CD4-positive, alpha-beta T cell (primary cell): ENCODE measurements at regions not wholly inside any gene's neighbourhood (a gene's known extent, or its start where the extent isn't known, plus 50 kb on each side); places are given as distances from the start of the nearest gene placed in this dataset.

Source experiments
- ATAC-seq: fragments of 200-7000 bp; cut with Tn5 transposase; one replicate; pipeline ENCODE4 v1.10.0; 2022; ENCODE audit warnings: mild to moderate bottlenecking; ENCODE audit not compliant: poor library complexity
- CTCF ChIA-PET: fragments of 350-600 bp; sonication (Branson Sonifier 250); formaldehyde crosslinking; loops from one replicate; lab custom pipeline; 2021; ENCODE audit warnings: antibody characterized with exemption, inconsistent platforms; lab: Charles Lee
- POLR2A ChIA-PET: fragments of 350-600 bp; sonication (Branson Sonifier 250); formaldehyde crosslinking; loops from one replicate; lab custom pipeline; 2021; ENCODE audit warnings: antibody characterized with exemption, inconsistent platforms; lab: Charles Lee
- DNase-seq, 14 experiments: peaks; one replicate each; pipeline ENCODE4 v3.0.0-alpha.2; 2013 to 2020; ENCODE audit warnings: mixed read lengths in 2 of 14
- H3K27ac ChIP-seq, 2 donors: one replicate each; pipeline versions ENCODE4 v1.5.1 to v1.7.0; 2013; ENCODE audit warnings: low read length in 2 of 2, low read depth in 1 of 2, mild to moderate bottlenecking in 1 of 2
- H3K27me3 ChIP-seq, 2 experiments: 1 replicate in 1 of 2; 2 replicates in 1 of 2; pipeline versions ENCODE4 v1.6.1 to v1.7.0; 2013; ENCODE audit warnings: low read length in 2 of 2, control low read depth in 1 of 2, mild to moderate bottlenecking in 1 of 2, moderate library complexity in 1 of 2; ENCODE audit not compliant: insufficient read depth in 2 of 2, control insufficient read depth in 1 of 2
- H3K36me3 ChIP-seq: one replicate; pipeline ENCODE4 v1.6.1; 2013; ENCODE audit warnings: low read length, control low read depth; ENCODE audit not compliant: insufficient read depth
- H3K4me1 ChIP-seq: one replicate; pipeline ENCODE4 v1.6.1; 2013; ENCODE audit warnings: low read length, control low read depth; ENCODE audit not compliant: insufficient read depth
- H3K4me3 ChIP-seq: one replicate; pipeline ENCODE4 v1.5.1; 2013; ENCODE audit warnings: mild to moderate bottlenecking, low read length, moderate library complexity
- H3K9me3 ChIP-seq, 2 experiments: 1 replicate in 1 of 2; 2 replicates in 1 of 2; pipeline versions ENCODE4 v1.6.1 to v1.7.0; 2013; ENCODE audit warnings: low read length in 2 of 2, mild to moderate bottlenecking in 2 of 2, control low read depth in 1 of 2, moderate library complexity in 1 of 2; ENCODE audit not compliant: control insufficient read depth in 1 of 2, insufficient read depth in 1 of 2
- H3K27ac Mint-ChIP-seq: one replicate; pipeline ENCODE4 v1.8.0; 2020; ENCODE audit warnings: mixed read lengths
- H3K27me3 Mint-ChIP-seq: one replicate; pipeline ENCODE4 v1.8.0; 2021; ENCODE audit warnings: mixed read lengths
- H3K36me3 Mint-ChIP-seq: one replicate; pipeline ENCODE4 v1.8.0; 2021; ENCODE audit warnings: low read depth, mixed read lengths
- H3K4me1 Mint-ChIP-seq: one replicate; pipeline ENCODE4 v1.8.0; 2021; ENCODE audit warnings: low read depth, mixed read lengths
- H3K4me3 Mint-ChIP-seq: one replicate; pipeline ENCODE4 v1.8.0; 2020; ENCODE audit warnings: mild to moderate bottlenecking, mixed read lengths
- H3K9me3 Mint-ChIP-seq: one replicate; pipeline ENCODE4 v1.8.0; 2020; ENCODE audit warnings: mixed read lengths
- CTCF ChIP-seq: fragments of 200-600 bp; IDR thresholded peaks from one replicate; pipeline ENCODE4 v1.8.0; 2022; ENCODE audit warnings: antibody characterized with exemption, mild to moderate bottlenecking
- intact Hi-C, 2 experiments: fragments of 100-400 bp; cut with DNase I in 1 of 2; cut with micrococcal nuclease in 1 of 2; formaldehyde crosslinking; loops; one replicate each; pipeline versions ENCODE4 v1.15.1 to v1.9.0; 2023 to 2025; cut with DNase I, micrococcal nuclease

GRCh38 chr2:19649142-19649541, 252.6 kb downstream of the TTC32 start:
- no peaks in the 10 kb centered on the region for H3K9me3 Mint-ChIP-seq
- no peaks in the 10 kb centered on the region for H3K9me3 ChIP-seq
- peaks cover 21% of the 10 kb centered on the region for H3K27me3 Mint-ChIP-seq
- no peak for TF ChIP-seq CTCF
- DNase-seq (no peak), ATAC-seq (no peak)
- H3K4me1 ChIP-seq, result no peaks in the 10 kb centered on the region
- no peak overlapping the region for H3K27ac ChIP-seq
- H3K4me3 Mint-ChIP-seq, result no peak overlapping the region
- ChIA-PET CTCF (no interaction called here), POLR2A (no interaction called here)
- H3K36me3 ChIP-seq, result no peaks in the 10 kb centered on the region
- no peaks in the 10 kb centered on the region for H3K36me3 Mint-ChIP-seq
- H3K27ac Mint-ChIP-seq, result no peak overlapping the region
- H3K4me3 ChIP-seq, result no peak overlapping the region
- H3K4me1 Mint-ChIP-seq, result no peaks in the 10 kb centered on the region
- H3K27me3 ChIP-seq, result no peaks in the 10 kb centered on the region
- intact Hi-C loops, result no loop called here

DNA sequence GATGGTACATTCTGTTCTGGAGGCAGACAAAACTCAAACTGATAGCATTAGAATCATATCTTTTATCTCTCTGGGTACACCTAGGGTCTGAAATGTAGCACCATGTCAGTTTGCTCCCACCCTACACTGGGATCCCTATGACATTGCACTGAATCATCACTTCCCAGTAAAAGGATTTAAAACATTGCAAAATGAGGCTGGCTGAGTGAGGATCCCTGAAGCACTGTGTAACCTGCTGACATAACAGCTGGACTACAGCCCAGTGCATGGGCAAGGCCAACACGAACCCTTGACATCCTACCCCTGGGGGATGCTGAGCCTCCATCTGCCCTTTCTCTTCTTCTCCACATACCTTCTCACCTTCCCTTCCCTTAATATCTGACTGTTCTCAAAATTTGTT, 253.2 kb downstream of the TTC32 start:
- no peaks in the 10 kb centered on the region for H3K36me3 ChIP-seq
- no peak overlapping the region for H3K4me3 ChIP-seq
- no peak for TF ChIP-seq CTCF
- no peaks in the 10 kb centered on the region for H3K9me3 Mint-ChIP-seq
- CTCF ChIA-PET, result no interaction called here
- no peak overlapping the region for H3K27ac ChIP-seq
- no peaks in the 10 kb centered on the region for H3K27me3 ChIP-seq
- no peak overlapping the region for H3K4me3 Mint-ChIP-seq
- DNase-seq, result no peak
- peaks cover 21% of the 10 kb centered on the region for H3K27me3 Mint-ChIP-seq
- intact Hi-C loops, result no loop called here
- H3K4me1 Mint-ChIP-seq, result no peaks in the 10 kb centered on the region
- H3K9me3 ChIP-seq, result no peaks in the 10 kb centered on the region
- POLR2A ChIA-PET, result no interaction called here
- no peak overlapping the region for H3K27ac Mint-ChIP-seq
- H3K36me3 Mint-ChIP-seq, result no peaks in the 10 kb centered on the region
- no peaks in the 10 kb centered on the region for H3K4me1 ChIP-seq
- ATAC-seq, result no peak

DNA sequence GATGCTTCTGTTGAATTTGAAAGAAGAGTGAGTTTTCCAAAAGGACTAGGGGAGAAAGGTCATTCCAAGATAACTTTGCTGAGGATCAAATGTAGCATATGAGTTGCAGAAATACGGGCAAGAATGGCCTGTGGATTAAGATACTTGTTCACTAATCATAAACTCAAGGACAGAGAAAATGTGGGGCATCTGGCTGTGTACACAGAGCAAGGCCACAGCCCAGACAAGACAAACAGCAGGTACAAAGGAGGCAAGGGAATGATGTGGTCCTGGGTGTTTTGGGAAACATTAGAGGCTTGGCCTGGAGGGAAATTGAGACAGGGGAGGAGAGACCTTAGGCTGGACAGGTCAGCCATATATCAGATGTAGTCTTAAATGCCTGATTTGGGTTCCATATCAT, 254.8 kb downstream of the TTC32 start:
- Histone ChIP-seq H3K4me3 (no peak overlapping the region), H3K27ac (no peak overlapping the region), H3K9me3 (no peaks in the 10 kb centered on the region), H3K27me3 (no peaks in the 10 kb centered on the region), H3K4me1 (no peaks in the 10 kb centered on the region), H3K36me3 (no peaks in the 10 kb centered on the region)
- CTCF ChIA-PET, result no interaction called here
- DNase-seq (no peak), ATAC-seq (no peak)
- TF ChIP-seq CTCF, result no peak
- Mint-ChIP-seq H3K9me3 (no peaks in the 10 kb centered on the region), H3K4me3 (no peak overlapping the region), H3K27me3 (peaks cover 14% of the 10 kb centered on the region), H3K36me3 (no peaks in the 10 kb centered on the region), H3K27ac (no peak overlapping the region), H3K4me1 (no peaks in the 10 kb centered on the region)
- intact Hi-C loops, result no loop called here
- POLR2A ChIA-PET, result no interaction called here
